Heart right ventricle (tissue), 16 donors: ENCODE measurements at regions not wholly inside any gene's neighbourhood (a gene's known extent, or its start where the extent isn't known, plus 50 kb on each side); places are given as distances from the start of the nearest gene placed in this dataset.
"Not testable (repeated sequence)": the region's sequence is repeated elsewhere in the genome, so short reads cannot be mapped to it uniquely, and the experiment has no call there.

ENCODE experiments used
- ATAC-seq, 8 donors: fragments of 200-7000 bp; cut with Tn5 transposase; one replicate each; pipeline ENCODE4 v1.9.1; 2020; ENCODE audit warnings: mild to moderate bottlenecking in 8 of 8, moderate library complexity in 8 of 8, moderate number of reproducible peaks in 1 of 8
- DNase-seq, 2 donors: peaks; one replicate each; pipeline ENCODE4 v3.0.0-alpha.2; 2020
- H3K27ac ChIP-seq, 10 donors: fragments of 200-600 bp; sonication (generic) in 2 of 10; one replicate each; pipeline versions ENCODE4 v1.5.0 to v1.8.0; 2020 to 2022; ENCODE audit warnings: mild to moderate bottlenecking in 3 of 10
- H3K27me3 ChIP-seq, 7 donors: fragments of 200-600 bp; one replicate each; pipeline ENCODE4 v1.8.0; 2021 to 2022; ENCODE audit warnings: mild to moderate bottlenecking in 2 of 7
- H3K36me3 ChIP-seq, 9 donors: fragments of 200-600 bp; sonication (generic) in 1 of 9; one replicate each; pipeline versions ENCODE4 v1.5.0 to v1.8.0; 2020 to 2022; ENCODE audit warnings: mild to moderate bottlenecking in 2 of 9
- H3K4me1 ChIP-seq, 9 donors: fragments of 200-600 bp; sonication (generic) in 1 of 9; one replicate each; pipeline versions ENCODE4 v1.5.0 to v1.8.0; 2020 to 2022; ENCODE audit warnings: mild to moderate bottlenecking in 4 of 9
- H3K4me3 ChIP-seq, 10 donors: fragments of 200-600 bp; sonication (generic) in 2 of 10; one replicate each; pipeline versions ENCODE4 v1.5.0 to v1.8.0; 2020 to 2022; ENCODE audit warnings: mild to moderate bottlenecking in 7 of 10, moderate library complexity in 2 of 10
- H3K9me3 ChIP-seq, 11 donors: fragments of 200-600 bp in 10 of 11; sonication (generic) in 2 of 11; one replicate each; pipeline versions ENCODE4 v1.5.0 to v1.8.0; 2013 to 2022; ENCODE audit warnings: mild to moderate bottlenecking in 2 of 11, control low read depth in 1 of 11, moderate library complexity in 1 of 11
- CTCF ChIP-seq, 9 donors: fragments of 200-600 bp; sonication (generic) in 2 of 9; IDR thresholded peaks; one replicate each; pipeline versions ENCODE4 v1.5.0 to v1.8.0; 2021 to 2022; ENCODE audit warnings: antibody characterized with exemption in 9 of 9, mild to moderate bottlenecking in 5 of 9, moderate library complexity in 1 of 9
- WGBS, 2 donors: extraction: QIAGEN DNeasy Blood & Tissue Kit; methylation state at CpG; one replicate each; pipeline ENCODE4 v1.1.7; 2013; ENCODE audit warnings: inconsistent platforms in 1 of 2; 5-methylcytosine and 5-hydroxymethylcytosine counted together
- intact Hi-C, 10 donors: fragments of 100-400 bp; cut with DNase I; formaldehyde crosslinking; loops; one replicate each; pipeline versions ENCODE4 v1.11.1 to v1.14.2; 2022
- donor health status: Arrhythmogenic right ventricular cardiomyopathy.
- donor health status: ischemic (EF 13 %, LVEDD 7.1; RV severe dilation, severe dysfunction).
- donor health status: healthy with polysubstance abuse.
- donor health status: DM: no; HTN: yes; CAD: no.
- donor health status: DM: no; HTN: no; CAD: no.
- donor health status: ischemic (EF 25% LVEDD 6.9; RV normal size, moderate dysfunction).
- donor health status: ischemic (EF 25% LVEDD 5.7; RV mildly dilated, moderate dysfunction).
- donor health status: healthy.
- donor health status: DM: yes; HTN: yes; CAD: no.
- donor health status: Ischemic cardiomyopathy.
- donor health status: ischemic (EF 35%, LVEDD 5.7; RV mildly dilated, moderate dysfunction).
- donor health status: nonischemic (EF 11% LVEDD 7.7; RV severe dilation, severe dysfunction).
- donor health status: DM: yes; HTN: yes; CAD: no.
- donor health status: PGD.
- donor health status: ischemic (EF 29% LVEDD 5.4; RV normal size, mild dysfunction).
- donor health status: nonischemic (EF 23%, LVEDD 6.1; RV moderate dilation, normal function).

GRCh38 chr2:188693771-188694170, 280.4 kb upstream of the COL3A1 start:
- no peak overlapping the region for H3K27ac ChIP-seq
- peaks cover 0 to 3% (median 0%) of the 10 kb centered on the region in 11 donors for H3K9me3 ChIP-seq
- TF ChIP-seq CTCF (IDR thresholded peaks at IDR 0.05): no peak
- WGBS, 2 donors: 59 to 64% methylated on average over 2 of the region's 2 CpGs
- no peak overlapping the region for H3K4me3 ChIP-seq
- intact Hi-C loops: no loop called here
- DNase-seq: no peak
- no peaks in the 10 kb centered on the region for H3K4me1 ChIP-seq
- no peak for ATAC-seq
- no peaks in the 10 kb centered on the region for H3K36me3 ChIP-seq
- H3K27me3 ChIP-seq: no peaks in the 10 kb centered on the region

GRCh38 chr2:188695953-188696352, 278.2 kb upstream of the COL3A1 start:
- ATAC-seq: no peak
- 57 to 61% methylated on average over 3 of the region's 3 CpGs for WGBS, 2 donors

GRCh38 chr2:188698151-188698550, 276.0 kb upstream of the COL3A1 start:
- DNase-seq, H3K4me1 ChIP-seq, H3K9me3 ChIP-seq, H3K36me3 ChIP-seq, ATAC-seq, intact Hi-C loops, H3K27me3 ChIP-seq, H3K27ac ChIP-seq, H3K4me3 ChIP-seq: not testable (repeated sequence)
- 94 to 98% methylated on average over 1 of the region's 1 CpG for WGBS, 2 donors

More at GRCh38 chr2:188695953-188696352, 278.2 kb upstream of the COL3A1 start:
- intact Hi-C loops: no loop called here
- Histone ChIP-seq H3K27me3 (no peaks in the 10 kb centered on the region), H3K4me1 (no peaks in the 10 kb centered on the region), H3K4me3 (no peak overlapping the region), H3K36me3 (no peaks in the 10 kb centered on the region), H3K27ac (no peak overlapping the region), H3K9me3 (peaks cover 0 to 5% (median 0%) of the 10 kb centered on the region in 11 donors)
- no peak for TF ChIP-seq CTCF (IDR thresholded peaks at IDR 0.05)
- no peak for DNase-seq

- no peaks in the 10 kb centered on the region for H3K27me3 ChIP-seq
- DNase-seq: no peak
- no peak overlapping the region for H3K4me3 ChIP-seq
- WGBS, 2 donors: 51 to 61% methylated on average over 2 of the region's 2 CpGs
- H3K4me1 ChIP-seq: no peaks in the 10 kb centered on the region
- ATAC-seq: no peak
- peaks cover 0 to 5% (median 0%) of the 10 kb centered on the region in 11 donors for H3K9me3 ChIP-seq
- intact Hi-C loops: no loop called here
- no peak overlapping the region for H3K27ac ChIP-seq
- no peaks in the 10 kb centered on the region for H3K36me3 ChIP-seq
- no peak for TF ChIP-seq CTCF (IDR thresholded peaks at IDR 0.05)
These were observed 272.3 kb upstream of the COL3A1 start for GRCh38 chr2:188701836-188702235.

- 85 to 89% methylated on average over 2 of the region's 2 CpGs for WGBS, 2 donors
These were observed 269.0 kb upstream of the COL3A1 start for GRCh38 chr2:188705191-188705590.

More at GRCh38 chr2:188705191-188705590, 269.0 kb upstream of the COL3A1 start:
- ATAC-seq (no peak), DNase-seq (no peak)
- no peaks in the 10 kb centered on the region for H3K27me3 ChIP-seq
- peaks cover 0 to 18% (median 2%) of the 10 kb centered on the region in 11 donors for H3K9me3 ChIP-seq
- H3K4me1 ChIP-seq: no peaks in the 10 kb centered on the region
- no peak overlapping the region for H3K27ac ChIP-seq
- no peak for TF ChIP-seq CTCF (IDR thresholded peaks at IDR 0.05)
- no peak overlapping the region for H3K4me3 ChIP-seq
- no peaks in the 10 kb centered on the region for H3K36me3 ChIP-seq
- intact Hi-C loops: no loop called here
